ENCODE measurements at regions not wholly inside any gene's neighbourhood (a gene's known extent, or its start where the extent isn't known, plus 50 kb on each side); places are given as distances from the start of the nearest gene placed in this dataset.

DNA sequence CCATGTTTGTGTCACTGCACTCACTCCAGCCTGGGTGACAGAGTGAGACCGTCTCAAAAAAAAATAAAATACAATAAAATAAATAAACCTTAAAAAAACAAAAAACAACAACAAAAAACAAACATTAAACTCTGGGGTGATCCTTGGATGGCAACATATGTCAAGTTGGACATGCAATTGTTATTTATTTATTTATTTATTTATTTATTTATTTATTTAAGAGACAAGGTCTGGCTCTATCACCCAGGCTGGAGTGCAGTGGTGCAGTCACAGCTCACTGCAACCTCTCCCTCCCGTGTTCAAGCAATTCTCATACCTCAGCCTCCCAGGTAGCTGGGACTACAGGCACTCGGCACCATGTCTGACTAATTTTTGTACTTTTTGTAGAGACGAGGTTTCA is 275.5 kb downstream of the VPS13C start:
- Histone ChIP-seq H3K36me3 (replicated peaks; ENCODE audit: insufficient read depth, low read depth) (no peaks in the 10 kb centered on the region), H3K27ac (no peak overlapping the region), H3K9me2 (replicated peaks; ENCODE audit: insufficient read depth) (no peaks in the 10 kb centered on the region), H4K20me1 (ENCODE audit: insufficient read depth, poor library complexity, severe bottlenecking) (no peaks in the 10 kb centered on the region), H3K79me2 (no peaks in the 10 kb centered on the region), H3K4me1 (ENCODE audit: insufficient read depth) (no peaks in the 10 kb centered on the region), H3K27me3 (no peaks in the 10 kb centered on the region), H3K4me2 (no peak overlapping the region), H3K9me3 (ENCODE audit: low read depth) (no peaks in the 10 kb centered on the region), H2AFZ (no peak overlapping the region), H3K4me3 (no peak overlapping the region)
- TF ChIP-seq EZH2 (IDR thresholded peaks at IDR 0.05; ENCODE audit: borderline replicate concordance) (no peak), EZH2phosphoT487 (IDR thresholded peaks at IDR 0.05; ENCODE audit: low read depth, severe bottlenecking, unreplicated experiment) (no peak)
- TF ChIP-seq, protein P1, sequence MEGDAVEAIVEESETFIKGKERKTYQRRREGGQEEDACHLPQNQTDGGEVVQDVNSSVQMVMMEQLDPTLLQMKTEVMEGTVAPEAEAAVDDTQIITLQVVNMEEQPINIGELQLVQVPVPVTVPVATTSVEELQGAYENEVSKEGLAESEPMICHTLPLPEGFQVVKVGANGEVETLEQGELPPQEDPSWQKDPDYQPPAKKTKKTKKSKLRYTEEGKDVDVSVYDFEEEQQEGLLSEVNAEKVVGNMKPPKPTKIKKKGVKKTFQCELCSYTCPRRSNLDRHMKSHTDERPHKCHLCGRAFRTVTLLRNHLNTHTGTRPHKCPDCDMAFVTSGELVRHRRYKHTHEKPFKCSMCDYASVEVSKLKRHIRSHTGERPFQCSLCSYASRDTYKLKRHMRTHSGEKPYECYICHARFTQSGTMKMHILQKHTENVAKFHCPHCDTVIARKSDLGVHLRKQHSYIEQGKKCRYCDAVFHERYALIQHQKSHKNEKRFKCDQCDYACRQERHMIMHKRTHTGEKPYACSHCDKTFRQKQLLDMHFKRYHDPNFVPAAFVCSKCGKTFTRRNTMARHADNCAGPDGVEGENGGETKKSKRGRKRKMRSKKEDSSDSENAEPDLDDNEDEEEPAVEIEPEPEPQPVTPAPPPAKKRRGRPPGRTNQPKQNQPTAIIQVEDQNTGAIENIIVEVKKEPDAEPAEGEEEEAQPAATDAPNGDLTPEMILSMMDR (IDR thresholded peaks at IDR 0.05; ENCODE audit: poor library complexity), result no peak
- no peak for DNase-seq (ENCODE audit: low spot score)
- 95% methylated on average over 4 of the region's 4 CpGs for WGBS (ENCODE audit: low lambda C conversion rate, missing lambda C conversion rate)

DNA sequence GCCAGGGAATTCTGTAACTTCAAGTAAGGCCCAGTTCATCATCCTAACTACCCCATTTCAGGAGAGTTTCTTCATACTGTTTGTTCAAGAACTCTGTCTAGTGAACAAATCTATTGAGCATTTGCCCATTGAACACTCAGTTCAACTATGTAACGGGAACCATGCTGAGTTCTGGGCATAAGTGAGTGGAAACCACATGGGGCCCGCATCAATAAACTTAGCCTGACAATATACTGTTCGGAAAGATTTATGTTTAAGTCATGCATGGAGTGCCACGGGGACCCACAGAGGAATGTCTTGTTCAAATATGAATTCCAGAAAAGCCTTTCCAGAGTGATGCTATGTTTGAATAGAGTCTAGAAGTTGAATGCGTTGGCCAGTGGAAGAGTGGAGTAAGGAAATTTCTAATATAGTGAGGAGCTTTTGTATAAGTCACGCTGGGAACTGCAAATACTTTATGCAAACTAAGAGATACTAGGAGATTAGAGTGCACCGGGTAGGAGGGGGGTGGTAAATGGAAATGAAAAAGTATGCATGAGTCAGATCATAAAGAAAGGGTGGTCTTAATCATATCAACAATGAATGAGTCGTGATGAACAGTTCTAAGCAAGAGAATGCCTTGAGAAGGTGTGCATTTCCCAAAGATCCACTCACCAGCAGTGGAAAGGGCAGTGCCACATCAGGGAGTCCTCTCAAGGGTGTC is 279.8 kb downstream of the VPS13C start:
- 84% methylated on average over 8 of the region's 8 CpGs for WGBS (ENCODE audit: low lambda C conversion rate, missing lambda C conversion rate)
- DNase-seq (ENCODE audit: low spot score), result no peak
- no peak overlapping the region for H2AFZ ChIP-seq
- H3K36me3 ChIP-seq (replicated peaks; ENCODE audit: insufficient read depth, low read depth), result no peaks in the 10 kb centered on the region
- H3K27me3 ChIP-seq, result no peaks in the 10 kb centered on the region
- no peaks in the 10 kb centered on the region for H4K20me1 ChIP-seq (ENCODE audit: insufficient read depth, poor library complexity, severe bottlenecking)
- H3K4me1 ChIP-seq (ENCODE audit: insufficient read depth), result peaks cover 2% of the 10 kb centered on the region
- TF ChIP-seq EZH2phosphoT487 (IDR thresholded peaks at IDR 0.05; ENCODE audit: low read depth, severe bottlenecking, unreplicated experiment), result no peak
- TF ChIP-seq EZH2 (IDR thresholded peaks at IDR 0.05; ENCODE audit: borderline replicate concordance), result no peak
- TF ChIP-seq, protein P1 (IDR thresholded peaks at IDR 0.05; ENCODE audit: poor library complexity), result no peak
- H3K4me2 ChIP-seq, result no peak overlapping the region
- H3K9me2 ChIP-seq (replicated peaks; ENCODE audit: insufficient read depth), result no peaks in the 10 kb centered on the region
- no peaks in the 10 kb centered on the region for H3K9me3 ChIP-seq (ENCODE audit: low read depth)
- H3K4me3 ChIP-seq, result no peak overlapping the region
- H3K79me2 ChIP-seq, result no peaks in the 10 kb centered on the region
- no peak overlapping the region for H3K27ac ChIP-seq

DNA sequence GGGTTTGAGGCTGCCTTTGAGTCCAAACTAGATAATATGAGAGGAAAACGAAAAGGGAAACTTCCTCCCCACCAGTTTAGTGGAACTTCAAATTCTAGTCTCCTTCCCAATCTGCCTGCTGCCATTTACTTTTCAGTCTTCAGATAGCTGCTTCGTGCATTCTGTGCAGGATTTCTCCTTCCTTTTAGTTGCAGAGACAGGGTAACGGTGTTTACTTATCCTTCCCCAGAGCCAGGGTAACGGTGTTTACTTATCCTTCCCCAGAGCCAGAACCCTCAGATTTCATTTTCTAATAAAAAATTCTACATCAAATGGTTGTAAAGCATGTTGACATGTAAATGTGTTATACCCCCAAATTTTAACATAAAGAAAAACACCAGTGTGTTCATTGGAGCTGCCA is 282.6 kb downstream of the VPS13C start:
- TF ChIP-seq, protein P1 (IDR thresholded peaks at IDR 0.05; ENCODE audit: poor library complexity), result no peak
- no peak for TF ChIP-seq EZH2 (IDR thresholded peaks at IDR 0.05; ENCODE audit: borderline replicate concordance)
- TF ChIP-seq EZH2phosphoT487 (IDR thresholded peaks at IDR 0.05; ENCODE audit: low read depth, severe bottlenecking, unreplicated experiment), result no peak
- Histone ChIP-seq H3K9me2 (replicated peaks; ENCODE audit: insufficient read depth) (no peaks in the 10 kb centered on the region), H3K27ac (no peak overlapping the region), H3K79me2 (no peaks in the 10 kb centered on the region), H3K27me3 (no peaks in the 10 kb centered on the region), H2AFZ (no peak overlapping the region), H3K4me1 (ENCODE audit: insufficient read depth) (peaks cover 2% of the 10 kb centered on the region), H3K9me3 (ENCODE audit: low read depth) (no peaks in the 10 kb centered on the region), H4K20me1 (ENCODE audit: insufficient read depth, poor library complexity, severe bottlenecking) (no peaks in the 10 kb centered on the region), H3K36me3 (replicated peaks; ENCODE audit: insufficient read depth, low read depth) (no peaks in the 10 kb centered on the region), H3K4me3 (no peak overlapping the region), H3K4me2 (no peak overlapping the region)
- no peak for DNase-seq (ENCODE audit: low spot score)
- WGBS (ENCODE audit: low lambda C conversion rate, missing lambda C conversion rate), result 41% methylated on average over 4 of the region's 4 CpGs
